ENCODE measurements at regions not wholly inside any gene's neighbourhood (a gene's known extent, or its start where the extent isn't known, plus 50 kb on each side); places are given as distances from the start of the nearest gene placed in this dataset.

GRCh38 chr9:107759009-107759822, 269.6 kb upstream of the KLF4 start:
- no peak for DNase-seq

DNA sequence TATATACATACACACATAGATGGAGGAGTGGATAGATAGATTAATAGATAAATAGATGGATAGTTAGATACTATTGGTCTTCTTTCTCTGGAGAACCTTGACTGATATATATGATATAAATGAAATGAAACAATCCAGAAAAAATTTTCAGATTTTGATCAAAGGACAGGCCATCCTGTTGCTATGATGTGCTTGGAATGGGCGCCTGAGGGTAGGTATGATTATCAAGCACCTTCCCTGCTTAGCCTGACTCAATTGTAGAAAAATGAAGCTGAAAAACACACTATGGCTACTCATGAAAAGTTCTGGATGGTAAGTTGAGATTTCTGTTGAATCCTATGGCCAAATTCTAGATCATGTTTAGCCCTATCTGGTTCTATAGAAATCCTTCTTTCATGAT, 266.5 kb upstream of the KLF4 start:
- no peak for DNase-seq

DNA sequence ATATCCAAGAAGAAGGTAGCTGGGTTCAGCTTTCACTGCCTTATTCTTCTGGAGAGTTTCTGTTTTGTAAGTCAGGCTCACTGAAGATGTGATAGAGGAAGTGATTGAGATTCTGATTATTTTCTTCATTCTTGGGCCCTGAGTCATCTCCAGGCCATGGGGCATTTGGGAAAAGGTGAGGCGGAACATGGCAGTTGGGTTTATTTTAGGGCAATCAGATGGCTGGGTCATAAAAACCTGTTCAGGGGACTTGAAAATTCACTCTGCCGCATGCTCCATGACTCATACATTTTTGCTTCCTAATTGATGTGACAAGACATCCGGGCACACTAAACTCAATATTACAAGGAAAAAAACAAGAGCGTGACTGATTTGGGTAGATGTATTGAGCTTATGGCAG, 265.7 kb upstream of the KLF4 start:
- DNase-seq = no peak

DNA sequence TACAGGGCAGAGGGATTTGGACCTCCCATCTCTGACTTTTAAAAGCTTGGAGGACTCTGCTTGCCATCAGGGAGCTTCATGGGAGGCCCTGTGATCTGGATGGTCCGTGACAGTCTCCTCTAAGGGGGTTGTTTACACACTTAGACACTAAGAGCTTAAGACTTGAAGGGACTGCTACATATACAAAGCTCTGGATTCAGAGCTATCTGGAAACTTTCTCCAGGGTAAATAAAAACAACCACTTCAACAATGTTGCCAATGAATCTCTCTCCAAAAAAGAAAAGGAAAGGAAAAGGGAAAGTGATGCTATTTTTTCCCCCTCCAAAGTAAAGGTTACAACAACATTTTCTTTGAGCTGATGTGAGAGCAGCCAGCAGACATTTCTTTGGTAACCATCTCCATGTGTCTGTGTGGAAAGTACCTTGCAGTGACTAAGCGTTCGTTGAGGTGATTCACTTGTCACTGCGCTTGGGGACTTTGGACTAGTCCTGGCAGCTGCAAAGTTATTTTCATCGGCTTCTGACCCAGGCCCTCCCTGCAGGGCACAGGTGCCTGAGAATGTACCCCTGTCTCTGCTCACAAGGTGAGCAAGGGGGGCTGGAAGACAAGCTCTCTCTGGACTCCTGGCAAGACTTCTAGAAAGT, 262.1 kb upstream of the KLF4 start:
- no peak for DNase-seq

DNA sequence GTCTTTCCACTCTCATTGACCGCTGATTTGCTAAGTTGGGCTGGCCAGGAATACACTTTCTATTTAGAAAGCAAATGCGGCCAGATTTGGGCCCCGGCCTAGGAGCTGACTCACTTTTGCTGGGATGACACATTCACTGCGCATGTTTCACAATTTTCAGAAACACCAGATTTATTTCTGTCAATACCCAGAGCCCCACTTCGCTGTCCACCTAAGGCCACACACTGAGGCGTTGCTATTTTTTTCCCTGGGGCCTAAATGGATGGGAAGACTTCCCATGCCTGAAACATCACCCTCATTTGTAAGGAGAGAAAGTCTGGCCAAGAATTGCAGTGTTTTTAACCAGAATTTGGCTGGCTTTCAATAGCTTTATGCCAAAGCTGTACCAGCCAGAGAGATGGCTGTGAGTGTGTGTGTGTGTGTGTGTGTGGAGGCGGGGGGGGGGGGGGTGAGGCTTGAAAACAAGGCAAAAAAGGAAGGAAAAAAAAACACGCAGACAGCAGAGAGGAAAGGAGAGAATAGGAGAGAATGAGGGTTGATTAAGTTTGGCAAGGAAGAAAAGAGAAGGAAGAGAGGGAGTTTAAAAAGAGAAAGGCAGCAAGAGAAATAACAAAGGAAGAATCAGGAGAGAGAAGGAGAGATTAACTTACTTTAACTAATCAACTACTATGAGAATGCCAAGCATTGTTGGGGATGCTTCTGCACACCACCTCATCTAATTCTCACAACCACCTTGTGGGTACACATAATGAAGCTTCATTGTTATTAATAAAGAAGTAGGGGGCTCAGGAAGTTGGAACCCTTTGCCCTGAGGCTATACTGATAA, 261.4 kb upstream of the KLF4 start:
- no peak for DNase-seq

- DNase-seq = no peak
Observed at GRCh38 chr9:107749787-107750444, 260.3 kb upstream of the KLF4 start.

GRCh38 chr9:107744873-107745272, 255.3 kb upstream of the KLF4 start:
- no peak for DNase-seq

GRCh38 chr9:107742531-107743309, 253.2 kb upstream of the KLF4 start:
- no peak for DNase-seq

DNA sequence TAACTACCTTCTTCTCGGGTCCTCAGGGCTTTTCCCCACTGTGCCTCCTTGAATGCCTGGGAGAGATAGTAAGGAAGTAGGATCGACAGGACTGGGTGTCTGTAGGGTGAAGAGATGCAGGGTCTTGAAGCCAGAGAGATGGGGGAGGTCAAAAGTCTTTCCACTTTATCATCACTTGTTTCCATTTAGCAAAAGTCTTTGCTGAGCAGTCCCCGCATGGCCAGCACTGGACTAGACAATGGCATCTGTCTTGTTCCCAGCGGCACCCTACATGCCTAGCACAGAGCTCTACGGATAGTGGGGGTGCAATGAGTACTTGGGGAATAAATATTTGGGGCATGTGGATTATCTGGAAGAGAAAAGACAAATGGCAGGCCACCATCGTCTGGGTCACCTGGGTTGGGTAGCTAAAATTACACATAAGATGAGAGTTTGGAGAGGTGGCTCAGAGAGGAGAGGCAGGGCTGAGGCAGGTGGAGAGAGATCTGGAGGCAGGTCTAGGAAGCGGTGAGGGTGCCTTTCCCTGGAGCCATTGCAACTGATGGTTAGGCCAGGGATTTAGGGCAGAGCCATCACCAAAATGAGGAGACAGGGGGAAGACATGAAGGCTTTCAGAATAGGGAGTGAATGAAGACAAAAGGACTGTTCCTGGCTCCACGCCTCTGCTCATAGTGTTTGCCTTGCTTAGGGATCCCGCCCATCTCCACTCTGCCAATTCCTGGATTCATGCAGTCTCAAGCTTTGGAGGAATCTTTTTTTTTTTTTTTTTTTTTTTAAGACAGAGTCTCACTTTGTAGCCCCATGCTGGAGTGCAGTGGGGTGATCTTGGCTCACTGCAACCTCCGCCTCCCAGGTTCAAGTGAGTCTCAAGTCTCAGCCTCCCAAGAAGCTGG, 250.8 kb upstream of the KLF4 start:
- DNase-seq = no peak

GRCh38 chr9:107739601-107740082, 250.1 kb upstream of the KLF4 start:
- no peak for DNase-seq

DNA sequence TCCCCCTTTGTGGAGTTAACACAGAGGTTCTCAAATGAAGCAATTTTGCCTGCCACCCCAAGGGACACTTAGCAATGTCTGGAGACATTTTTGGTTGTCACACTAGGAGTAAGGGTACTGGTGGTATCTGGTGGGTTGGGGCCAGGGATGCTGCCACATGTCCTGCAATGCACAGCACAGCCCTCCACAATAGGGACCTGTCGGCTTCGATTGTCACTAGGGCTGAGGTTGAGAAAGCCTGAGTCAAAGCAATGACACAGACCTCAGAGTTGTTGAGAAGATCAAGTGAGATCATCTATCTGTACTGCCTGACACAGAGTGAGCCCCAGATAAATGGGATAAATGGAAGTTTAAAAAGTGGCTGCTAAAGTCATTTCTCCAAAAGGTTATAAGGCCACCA, 249.2 kb upstream of the KLF4 start:
- DNase-seq = no peak

DNA sequence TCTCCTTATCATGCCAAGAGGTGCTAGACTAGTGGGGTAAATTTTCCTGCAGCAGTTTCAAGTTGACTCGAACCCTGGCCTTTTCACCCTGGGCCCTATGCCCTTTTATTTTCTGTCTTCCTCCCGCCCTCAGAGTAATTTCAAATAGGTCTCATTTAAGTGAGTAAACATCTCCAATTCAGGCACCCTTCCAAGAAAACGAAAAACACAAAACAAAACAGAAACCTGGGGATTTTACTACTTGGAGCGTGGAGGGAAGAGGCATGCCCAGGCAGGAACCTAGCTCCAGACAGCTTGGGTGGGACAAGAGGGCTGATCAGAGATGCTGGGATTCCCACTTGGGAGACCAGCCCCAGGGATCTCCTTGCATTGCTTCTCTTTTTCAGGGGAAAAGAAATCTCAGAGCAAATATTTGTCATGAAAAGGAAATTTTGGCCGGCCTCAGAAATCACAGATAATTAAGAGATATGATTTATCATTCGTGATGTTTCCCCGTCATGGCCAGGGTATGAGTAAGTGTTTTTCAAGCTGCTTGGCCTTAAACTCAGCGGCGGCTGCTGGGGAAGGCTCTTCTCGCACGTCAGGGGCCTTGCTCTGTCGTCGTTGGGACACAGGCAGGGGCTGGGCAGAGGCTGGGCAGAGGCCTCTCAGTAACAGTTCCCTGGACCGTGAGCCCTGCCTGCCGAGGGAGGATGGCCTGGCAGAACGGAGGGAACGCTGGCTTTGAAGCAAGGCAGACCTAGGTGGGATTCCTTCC, 248.6 kb upstream of the KLF4 start:
- DNase-seq = peak; percentile 66

GRCh38 chr9:107737610-107737986, 248.0 kb upstream of the KLF4 start:
- no peak for DNase-seq

GRCh38 chr9:107735821-107736220, 246.3 kb upstream of the KLF4 start:
- no peak for DNase-seq

- no peak for DNase-seq
Observed at GRCh38 chr9:107734256-107735013, 244.9 kb upstream of the KLF4 start.

- no peak for DNase-seq
Observed at GRCh38 chr9:107733523-107733894, 243.9 kb upstream of the KLF4 start.

- DNase-seq = no peak
Observed at GRCh38 chr9:107732781-107733522, 243.4 kb upstream of the KLF4 start.

DNA sequence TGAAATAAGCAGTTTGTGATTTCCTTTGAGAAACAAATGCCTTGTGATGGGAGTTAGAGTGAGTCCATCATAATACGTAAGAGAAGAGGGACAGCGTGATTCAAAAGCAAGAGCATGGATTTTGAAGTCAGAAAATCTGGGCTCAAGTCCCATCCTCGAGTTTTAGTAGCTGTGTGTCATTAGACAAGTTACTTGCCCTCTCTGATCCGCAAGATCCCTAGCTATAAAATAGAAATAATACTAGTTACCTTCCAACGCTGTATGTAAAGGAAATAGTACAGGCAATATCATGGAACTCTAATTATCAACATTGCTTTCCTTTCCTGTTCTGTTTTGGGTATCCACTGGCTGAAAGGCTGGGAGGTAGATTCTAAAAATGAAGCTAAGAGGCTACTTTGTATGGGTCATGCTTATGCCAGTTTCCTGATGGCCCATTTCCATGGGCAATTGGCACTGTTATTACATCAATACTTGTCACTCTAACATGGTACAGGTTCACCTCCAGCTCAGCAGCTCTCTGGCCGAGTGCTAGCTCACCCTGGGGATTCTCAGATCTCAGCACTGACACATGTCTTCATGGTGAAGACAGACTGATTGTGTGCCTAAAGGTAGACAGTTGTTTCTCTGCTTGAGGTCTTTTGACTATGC, 241.7 kb upstream of the KLF4 start:
- DNase-seq = no peak
